ENCODE measurements at regions not wholly inside any gene's neighbourhood (a gene's known extent, or its start where the extent isn't known, plus 50 kb on each side); places are given as distances from the start of the nearest gene placed in this dataset.

DNA sequence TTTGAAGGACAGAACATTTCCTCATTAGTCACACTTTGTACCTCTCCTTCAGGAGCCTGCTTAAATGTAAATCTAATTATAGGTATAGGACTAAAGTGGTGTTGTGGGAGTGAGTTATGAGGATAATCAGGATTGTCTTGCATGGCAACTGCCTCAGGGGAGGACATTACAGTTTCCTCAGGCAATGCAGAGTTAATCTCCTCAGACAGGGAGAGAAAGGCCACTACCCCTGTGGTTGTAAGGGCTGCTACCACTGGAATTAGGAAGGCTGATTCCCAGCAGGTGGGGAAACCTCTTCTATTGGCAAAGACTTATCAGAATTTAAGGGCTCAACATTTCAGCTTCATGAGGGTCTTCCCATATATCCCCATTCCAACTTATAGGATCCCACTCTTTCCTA, 286.8 kb upstream of the PBX1 start:
- Histone ChIP-seq H3K9me3 (ENCODE audit: insufficient read depth, low read depth, low read length) (no peaks in the 10 kb centered on the region), H3K9ac (ENCODE audit: low read length) (no peak overlapping the region), H4K20me1 (ENCODE audit: insufficient read depth, low read length) (no peaks in the 10 kb centered on the region), H3K27me3 (ENCODE audit: insufficient read depth, low read length) (no peaks in the 10 kb centered on the region), H2AFZ (ENCODE audit: low read depth, low read length) (no peak overlapping the region), H3K79me2 (ENCODE audit: insufficient read depth, low read length) (no peaks in the 10 kb centered on the region), H3K36me3 (ENCODE audit: insufficient read depth, low read length) (no peaks in the 10 kb centered on the region), H3K27ac (ENCODE audit: low read depth, low read length) (no peak overlapping the region), H3K4me1 (ENCODE audit: insufficient read depth, low read length) (no peaks in the 10 kb centered on the region), H3K4me3 (ENCODE audit: insufficient read depth, low read depth, low read length) (no peak overlapping the region), H3K4me2 (ENCODE audit: low read length) (no peak overlapping the region)
- H3K27me3 Mint-ChIP-seq (ENCODE audit: low read depth, unreplicated experiment): no peaks in the 10 kb centered on the region
- FAIRE-seq (no peak), DNase-seq (ENCODE audit: low read depth) (no peak)
- no peaks in the 10 kb centered on the region for H3K4me1 Mint-ChIP-seq (ENCODE audit: low read depth, unreplicated experiment)
- no peak overlapping the region for H3K27ac Mint-ChIP-seq (ENCODE audit: unreplicated experiment)
- H3K9me3 Mint-ChIP-seq (ENCODE audit: unreplicated experiment): no peaks in the 10 kb centered on the region
- no peak overlapping the region for H3K4me3 Mint-ChIP-seq (ENCODE audit: unreplicated experiment)
- TF ChIP-seq EZH2 (IDR thresholded peaks at IDR 0.05; ENCODE audit: insufficient read depth, low read length): no peak
- TF ChIP-seq, protein P1, sequence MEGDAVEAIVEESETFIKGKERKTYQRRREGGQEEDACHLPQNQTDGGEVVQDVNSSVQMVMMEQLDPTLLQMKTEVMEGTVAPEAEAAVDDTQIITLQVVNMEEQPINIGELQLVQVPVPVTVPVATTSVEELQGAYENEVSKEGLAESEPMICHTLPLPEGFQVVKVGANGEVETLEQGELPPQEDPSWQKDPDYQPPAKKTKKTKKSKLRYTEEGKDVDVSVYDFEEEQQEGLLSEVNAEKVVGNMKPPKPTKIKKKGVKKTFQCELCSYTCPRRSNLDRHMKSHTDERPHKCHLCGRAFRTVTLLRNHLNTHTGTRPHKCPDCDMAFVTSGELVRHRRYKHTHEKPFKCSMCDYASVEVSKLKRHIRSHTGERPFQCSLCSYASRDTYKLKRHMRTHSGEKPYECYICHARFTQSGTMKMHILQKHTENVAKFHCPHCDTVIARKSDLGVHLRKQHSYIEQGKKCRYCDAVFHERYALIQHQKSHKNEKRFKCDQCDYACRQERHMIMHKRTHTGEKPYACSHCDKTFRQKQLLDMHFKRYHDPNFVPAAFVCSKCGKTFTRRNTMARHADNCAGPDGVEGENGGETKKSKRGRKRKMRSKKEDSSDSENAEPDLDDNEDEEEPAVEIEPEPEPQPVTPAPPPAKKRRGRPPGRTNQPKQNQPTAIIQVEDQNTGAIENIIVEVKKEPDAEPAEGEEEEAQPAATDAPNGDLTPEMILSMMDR (IDR thresholded peaks at IDR 0.05; ENCODE audit: insufficient read depth, low read depth, low read length): no peak
- no peaks in the 10 kb centered on the region for H3K36me3 Mint-ChIP-seq (ENCODE audit: low read depth, unreplicated experiment)

DNA sequence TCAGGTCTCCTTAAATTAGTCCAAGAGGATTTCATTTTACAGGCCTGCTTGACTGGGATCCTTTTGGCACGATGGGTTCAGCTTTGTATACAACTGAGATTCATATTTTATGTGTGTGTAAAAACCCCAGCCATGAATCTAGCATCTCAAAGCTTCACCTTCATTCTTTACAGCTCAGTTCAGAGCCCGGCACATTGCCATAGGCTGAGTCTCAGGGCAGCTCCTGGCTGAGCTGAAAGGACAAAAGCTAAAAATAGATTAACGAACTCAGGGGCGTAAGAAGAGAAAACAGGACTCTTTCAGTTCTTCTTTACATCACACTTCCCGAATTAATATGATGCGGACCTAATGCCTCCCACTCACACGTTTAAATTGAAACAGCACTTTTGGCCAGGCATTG, 262.8 kb upstream of the PBX1 start:
- H3K9me3 Mint-ChIP-seq (ENCODE audit: unreplicated experiment): no peaks in the 10 kb centered on the region
- no peak for DNase-seq (ENCODE audit: low read depth)
- FAIRE-seq: no peak
- Histone ChIP-seq H3K27me3 (ENCODE audit: insufficient read depth, low read length) (no peaks in the 10 kb centered on the region), H3K79me2 (ENCODE audit: insufficient read depth, low read length) (no peaks in the 10 kb centered on the region), H3K36me3 (ENCODE audit: insufficient read depth, low read length) (no peaks in the 10 kb centered on the region), H3K4me2 (ENCODE audit: low read length) (peak overlapping the region; percentile 28), H3K9ac (ENCODE audit: low read length) (no peak overlapping the region), H4K20me1 (ENCODE audit: insufficient read depth, low read length) (no peaks in the 10 kb centered on the region), H3K4me3 (ENCODE audit: insufficient read depth, low read depth, low read length) (no peak overlapping the region), H3K27ac (ENCODE audit: low read depth, low read length) (no peak overlapping the region), H2AFZ (ENCODE audit: low read depth, low read length) (no peak overlapping the region), H3K4me1 (ENCODE audit: insufficient read depth, low read length) (no peaks in the 10 kb centered on the region), H3K9me3 (ENCODE audit: insufficient read depth, low read depth, low read length) (no peaks in the 10 kb centered on the region)
- no peak overlapping the region for H3K27ac Mint-ChIP-seq (ENCODE audit: unreplicated experiment)
- no peaks in the 10 kb centered on the region for H3K4me1 Mint-ChIP-seq (ENCODE audit: low read depth, unreplicated experiment)
- H3K4me3 Mint-ChIP-seq (ENCODE audit: unreplicated experiment): no peak overlapping the region
- H3K36me3 Mint-ChIP-seq (ENCODE audit: low read depth, unreplicated experiment): no peaks in the 10 kb centered on the region
- H3K27me3 Mint-ChIP-seq (ENCODE audit: low read depth, unreplicated experiment): peaks cover 7% of the 10 kb centered on the region
- TF ChIP-seq, protein P1 (IDR thresholded peaks at IDR 0.05; ENCODE audit: insufficient read depth, low read depth, low read length): no peak
- no peak for TF ChIP-seq EZH2 (IDR thresholded peaks at IDR 0.05; ENCODE audit: insufficient read depth, low read length)

DNA sequence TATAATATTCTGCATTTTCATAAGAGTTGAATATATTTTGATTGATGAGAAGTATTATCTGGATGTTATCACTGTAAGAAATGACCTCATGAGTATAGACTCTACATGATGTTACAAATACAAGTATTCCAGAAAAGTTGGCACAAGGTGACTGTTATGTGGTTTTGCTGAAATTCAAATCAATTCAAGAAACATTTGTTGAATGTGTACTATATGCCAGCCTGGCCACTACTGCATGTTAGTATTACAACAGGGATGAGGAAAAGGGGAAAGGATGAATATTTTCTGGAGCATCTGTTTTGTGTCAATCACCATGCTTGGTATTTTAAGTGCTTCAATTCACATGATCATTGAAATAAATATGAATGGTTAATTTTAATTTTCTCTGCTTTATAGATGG, 250.9 kb upstream of the PBX1 start:
- H3K36me3 Mint-ChIP-seq (ENCODE audit: low read depth, unreplicated experiment): no peaks in the 10 kb centered on the region
- peaks cover 7% of the 10 kb centered on the region for H3K4me1 Mint-ChIP-seq (ENCODE audit: low read depth, unreplicated experiment)
- H3K4me1 ChIP-seq (ENCODE audit: insufficient read depth, low read length): no peaks in the 10 kb centered on the region
- no peak overlapping the region for H3K27ac Mint-ChIP-seq (ENCODE audit: unreplicated experiment)
- H3K27me3 ChIP-seq (ENCODE audit: insufficient read depth, low read length): no peaks in the 10 kb centered on the region
- TF ChIP-seq, protein P1 (IDR thresholded peaks at IDR 0.05; ENCODE audit: insufficient read depth, low read depth, low read length): no peak
- no peak for TF ChIP-seq EZH2 (IDR thresholded peaks at IDR 0.05; ENCODE audit: insufficient read depth, low read length)
- no peaks in the 10 kb centered on the region for H3K9me3 ChIP-seq (ENCODE audit: insufficient read depth, low read depth, low read length)
- FAIRE-seq: no peak
- no peak overlapping the region for H3K9ac ChIP-seq (ENCODE audit: low read length)
- H3K36me3 ChIP-seq (ENCODE audit: insufficient read depth, low read length): no peaks in the 10 kb centered on the region
- peaks cover 3% of the 10 kb centered on the region for H3K27me3 Mint-ChIP-seq (ENCODE audit: low read depth, unreplicated experiment)
- no peaks in the 10 kb centered on the region for H3K9me3 Mint-ChIP-seq (ENCODE audit: unreplicated experiment)
- no peak overlapping the region for H3K27ac ChIP-seq (ENCODE audit: low read depth, low read length)
- H3K4me3 ChIP-seq (ENCODE audit: insufficient read depth, low read depth, low read length): no peak overlapping the region
- DNase-seq (ENCODE audit: low read depth): peak; percentile 15
- no peak overlapping the region for H2AFZ ChIP-seq (ENCODE audit: low read depth, low read length)
- no peak overlapping the region for H3K4me3 Mint-ChIP-seq (ENCODE audit: unreplicated experiment)
- H4K20me1 ChIP-seq (ENCODE audit: insufficient read depth, low read length): no peaks in the 10 kb centered on the region
- H3K4me2 ChIP-seq (ENCODE audit: low read length): no peak overlapping the region
- no peaks in the 10 kb centered on the region for H3K79me2 ChIP-seq (ENCODE audit: insufficient read depth, low read length)

Measured in astrocyte (in vitro differentiated cells and primary cell).